ENCODE measurements at regions not wholly inside any gene's neighbourhood (a gene's known extent, or its start where the extent isn't known, plus 50 kb on each side); places are given as distances from the start of the nearest gene placed in this dataset.

DNA sequence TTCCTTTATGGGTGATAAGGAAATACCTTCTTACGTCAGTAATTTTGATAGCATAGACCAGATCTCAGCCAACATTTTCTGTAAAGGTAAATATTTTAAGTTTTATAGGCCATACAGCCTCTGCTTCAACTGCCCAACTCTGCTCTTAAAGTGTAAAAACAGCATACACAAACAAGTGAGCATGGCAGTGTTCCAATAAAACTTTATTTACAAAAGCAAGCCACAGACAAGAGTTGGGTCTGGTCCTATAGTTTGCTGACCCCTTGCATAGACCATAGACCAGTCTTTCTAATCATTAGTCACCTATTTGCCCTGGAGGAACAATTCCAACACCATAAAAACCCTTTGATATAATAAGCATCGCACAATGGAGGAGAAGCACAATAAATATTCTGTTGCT is 398.8 kb downstream of the SFMBT2 start:
- H3K4me3 Mint-ChIP-seq, result no peak overlapping the region
- WGBS (ENCODE audit: extremely low coverage, insufficient read length, low lambda C conversion rate), result no CpG with 5 or more reads among the region's 2 CpGs
- H3K36me3 Mint-ChIP-seq (ENCODE audit: insufficient read depth in 1 of 3, low read depth in 3 of 3), result no peaks in the 10 kb centered on the region; a peak in 1 of 7 replicates
- Histone ChIP-seq H3K9ac (ENCODE audit: extremely low read depth, insufficient read length, low read length) (no peak overlapping the region), H3K23ac (ENCODE audit: insufficient read length, low read depth, low read length) (no peak overlapping the region), H3K27me3 (ENCODE audit: insufficient read depth, low read length) (no peaks in the 10 kb centered on the region), H3K4ac (ENCODE audit: low read depth, low read length) (no peak overlapping the region), H4K20me1 (ENCODE audit: control insufficient read depth, insufficient read depth, insufficient read length) (no peaks in the 10 kb centered on the region), H4K91ac (ENCODE audit: insufficient read length, low read depth, low read length) (no peak overlapping the region), H3K18ac (ENCODE audit: insufficient read length, low read depth, low read length) (no peak overlapping the region), H3K79me2 (ENCODE audit: insufficient read depth, low read length) (no peaks in the 10 kb centered on the region), H3K79me1 (ENCODE audit: insufficient read depth, low read depth, low read length, poor library complexity, severe bottlenecking) (no peaks in the 10 kb centered on the region), H2AK5ac (ENCODE audit: insufficient read length, low read length) (no peak overlapping the region), H3K56ac (ENCODE audit: insufficient read length, low read depth, low read length) (no peak overlapping the region), H3K14ac (ENCODE audit: insufficient read depth, low read length) (no peak overlapping the region), H3K23me2 (ENCODE audit: insufficient read length, low read depth, low read length, poor library complexity, severe bottlenecking) (no peaks in the 10 kb centered on the region), H3T11ph (ENCODE audit: low read length) (no peak overlapping the region), H2BK12ac (ENCODE audit: insufficient read length, low read depth, low read length) (no peak overlapping the region), H3K4me2 (ENCODE audit: insufficient read depth, insufficient read length, low read length) (no peak overlapping the region), H3K27ac (ENCODE audit: insufficient read length, low read depth, low read length) (no peak overlapping the region), H2BK15ac (ENCODE audit: low read depth, low read length) (no peak overlapping the region), H2BK5ac (ENCODE audit: insufficient read length, low read length) (no peak overlapping the region), H2BK20ac (ENCODE audit: low read depth, low read length, poor library complexity, severe bottlenecking) (no peak overlapping the region), H2AFZ (ENCODE audit: low read length) (no peak overlapping the region), H2BK120ac (ENCODE audit: low read depth, low read length, poor library complexity, severe bottlenecking) (no peak overlapping the region), H3K9me3 (ENCODE audit: control insufficient read depth, low read depth, low read length) (no peaks in the 10 kb centered on the region), H4K5ac (ENCODE audit: insufficient read length, low read depth, low read length) (no peak overlapping the region), H3K4me1 (ENCODE audit: insufficient read depth, low read length) (no peaks in the 10 kb centered on the region), H4K8ac (replicated peaks; ENCODE audit: insufficient read length, low read depth, low read length) (no peak overlapping the region)
- 0 out of 2 replicates have a peak, but pooled peaks cover 2% of the 10 kb centered on the region for H3K27me3 Mint-ChIP-seq (ENCODE audit: low read depth)
- H3K27ac Mint-ChIP-seq, result no peak overlapping the region
- peaks cover 0 to 7% of the 10 kb centered on the region in 2 experiments; a peak in 2 of 4 replicates for H3K4me1 Mint-ChIP-seq
- H3K9me3 Mint-ChIP-seq, result no peaks in the 10 kb centered on the region
- TF ChIP-seq, protein P1, sequence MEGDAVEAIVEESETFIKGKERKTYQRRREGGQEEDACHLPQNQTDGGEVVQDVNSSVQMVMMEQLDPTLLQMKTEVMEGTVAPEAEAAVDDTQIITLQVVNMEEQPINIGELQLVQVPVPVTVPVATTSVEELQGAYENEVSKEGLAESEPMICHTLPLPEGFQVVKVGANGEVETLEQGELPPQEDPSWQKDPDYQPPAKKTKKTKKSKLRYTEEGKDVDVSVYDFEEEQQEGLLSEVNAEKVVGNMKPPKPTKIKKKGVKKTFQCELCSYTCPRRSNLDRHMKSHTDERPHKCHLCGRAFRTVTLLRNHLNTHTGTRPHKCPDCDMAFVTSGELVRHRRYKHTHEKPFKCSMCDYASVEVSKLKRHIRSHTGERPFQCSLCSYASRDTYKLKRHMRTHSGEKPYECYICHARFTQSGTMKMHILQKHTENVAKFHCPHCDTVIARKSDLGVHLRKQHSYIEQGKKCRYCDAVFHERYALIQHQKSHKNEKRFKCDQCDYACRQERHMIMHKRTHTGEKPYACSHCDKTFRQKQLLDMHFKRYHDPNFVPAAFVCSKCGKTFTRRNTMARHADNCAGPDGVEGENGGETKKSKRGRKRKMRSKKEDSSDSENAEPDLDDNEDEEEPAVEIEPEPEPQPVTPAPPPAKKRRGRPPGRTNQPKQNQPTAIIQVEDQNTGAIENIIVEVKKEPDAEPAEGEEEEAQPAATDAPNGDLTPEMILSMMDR (conservative IDR thresholded peaks at IDR 0.05), result no peak
- no peak for DNase-seq

Data from H9 (cell line).